ENCODE measurements at regions not wholly inside any gene's neighbourhood (a gene's known extent, or its start where the extent isn't known, plus 50 kb on each side); places are given as distances from the start of the nearest gene placed in this dataset.

GRCh38 chr10:130847170-130847569 is 464.4 kb downstream of the TCERG1L start:
- no peak for ATAC-seq

DNA sequence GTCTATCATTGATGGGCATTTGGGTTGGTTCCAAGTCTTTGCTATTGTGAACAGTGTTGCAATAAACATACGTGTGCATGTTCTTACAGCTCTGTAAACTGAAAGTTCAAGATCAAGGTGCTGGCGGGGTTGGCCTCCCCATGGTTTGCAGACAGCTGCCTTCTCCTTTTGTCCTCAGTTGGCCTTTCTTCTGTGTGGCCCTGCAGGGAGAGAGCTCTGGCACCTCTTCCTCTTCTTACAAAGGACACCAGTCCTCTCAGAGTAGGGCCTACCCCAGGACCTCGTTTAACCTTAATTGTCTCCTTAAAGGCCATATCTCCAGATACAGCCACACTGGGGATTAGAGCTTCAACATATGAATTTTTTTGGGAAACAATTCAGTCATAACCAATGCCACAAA is 462.7 kb downstream of the TCERG1L start:
- ATAC-seq, result no peak

GRCh38 chr10:130854151-130854550 is 457.4 kb downstream of the TCERG1L start:
- ATAC-seq, result no peak

DNA sequence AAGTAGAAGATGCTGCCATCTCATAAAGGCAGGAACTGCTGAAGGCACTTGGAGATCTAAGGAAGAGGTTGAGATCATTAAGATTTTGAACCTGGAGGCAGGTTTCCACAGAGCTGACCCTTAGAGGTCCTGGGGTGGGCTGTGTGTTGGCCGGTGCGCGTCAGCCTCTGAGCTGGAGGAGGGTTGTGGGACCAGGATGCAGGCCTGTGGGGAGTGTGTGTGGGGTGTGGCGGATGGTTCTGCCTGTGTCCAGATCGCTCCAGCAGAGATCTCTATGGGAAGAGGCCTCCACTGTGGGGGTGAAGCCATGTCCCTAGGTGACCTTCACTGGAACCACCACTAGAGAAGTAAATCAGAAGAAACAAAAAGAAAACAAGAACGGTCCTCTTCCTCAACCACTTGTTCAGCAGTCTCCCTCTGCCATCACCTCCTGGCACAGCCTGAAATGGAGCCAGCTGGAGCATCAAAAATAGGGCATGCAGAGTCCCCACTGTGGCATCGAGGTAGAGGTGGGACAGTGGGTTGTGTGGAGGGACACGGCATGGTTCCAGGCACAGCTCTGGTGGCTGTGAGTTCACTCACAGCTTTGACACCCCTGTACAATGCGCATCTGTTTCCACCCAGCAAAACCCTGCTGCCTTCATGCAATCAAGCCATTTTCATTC is 453.8 kb downstream of the TCERG1L start:
- ATAC-seq, result no peak

DNA sequence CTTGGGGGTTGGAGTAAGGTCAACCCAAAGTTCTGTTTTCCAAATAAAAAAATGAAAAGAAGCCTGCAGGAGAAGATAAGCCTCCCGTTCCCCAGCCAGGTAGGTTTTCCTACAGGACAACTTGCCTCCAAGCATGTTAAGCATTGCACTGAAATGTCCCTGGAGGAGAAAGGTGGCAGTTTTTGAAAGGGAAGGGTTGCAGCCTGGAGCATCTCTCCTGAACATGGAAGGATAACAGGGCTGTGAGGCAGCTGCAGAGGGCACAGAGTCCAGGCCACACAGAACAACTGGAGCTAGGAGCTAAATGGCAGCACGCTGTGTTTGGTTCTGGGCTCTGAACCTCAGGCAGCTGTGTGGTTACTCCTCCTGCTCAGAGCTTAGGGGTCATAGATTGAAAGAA is 452.9 kb downstream of the TCERG1L start:
- ATAC-seq, result no peak

GRCh38 chr10:130859427-130859826 is 452.1 kb downstream of the TCERG1L start:
- no peak for ATAC-seq

GRCh38 chr10:130862122-130862521 is 449.4 kb downstream of the TCERG1L start:
- ATAC-seq, result no peak

DNA sequence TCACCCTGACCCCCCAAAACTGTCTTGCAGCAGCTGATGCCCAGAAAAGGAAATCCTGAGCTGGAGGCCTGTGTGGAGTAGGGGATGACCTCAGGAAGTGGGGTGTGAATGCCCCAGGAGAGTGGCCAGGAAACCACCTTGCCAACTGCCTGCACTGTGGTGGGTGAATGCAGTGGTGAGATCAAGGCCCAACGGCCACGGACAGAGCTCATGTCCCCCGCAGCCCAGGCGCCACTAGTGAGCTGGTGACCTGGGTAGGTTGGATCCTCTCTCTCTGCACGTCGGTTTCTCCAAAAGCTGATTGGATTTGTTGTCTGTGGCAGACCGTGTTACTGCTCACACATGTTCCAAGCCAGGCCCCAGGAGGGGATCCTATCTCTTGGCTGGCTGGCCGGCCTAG is 448.9 kb downstream of the TCERG1L start:
- ATAC-seq, result no peak

DNA sequence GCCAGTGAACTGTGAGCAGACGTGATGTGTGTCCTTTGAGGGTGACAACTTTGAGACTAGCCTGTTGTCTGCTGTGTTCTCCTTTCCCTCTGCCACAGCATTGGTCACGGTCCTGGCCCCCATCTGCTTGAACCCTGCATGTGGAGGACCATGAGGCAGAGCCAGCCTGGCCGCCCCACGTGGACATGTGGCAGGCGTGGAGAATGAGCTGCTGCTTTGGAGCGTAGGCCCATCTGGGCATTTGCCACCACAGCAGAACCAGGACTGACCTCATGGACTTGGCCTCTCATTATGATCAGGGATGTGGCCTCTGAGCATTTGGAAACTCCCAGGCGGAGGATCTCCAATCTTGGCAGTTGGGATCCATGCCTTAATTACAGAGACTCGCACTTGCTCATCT is 448.5 kb downstream of the TCERG1L start:
- ATAC-seq, result no peak

DNA sequence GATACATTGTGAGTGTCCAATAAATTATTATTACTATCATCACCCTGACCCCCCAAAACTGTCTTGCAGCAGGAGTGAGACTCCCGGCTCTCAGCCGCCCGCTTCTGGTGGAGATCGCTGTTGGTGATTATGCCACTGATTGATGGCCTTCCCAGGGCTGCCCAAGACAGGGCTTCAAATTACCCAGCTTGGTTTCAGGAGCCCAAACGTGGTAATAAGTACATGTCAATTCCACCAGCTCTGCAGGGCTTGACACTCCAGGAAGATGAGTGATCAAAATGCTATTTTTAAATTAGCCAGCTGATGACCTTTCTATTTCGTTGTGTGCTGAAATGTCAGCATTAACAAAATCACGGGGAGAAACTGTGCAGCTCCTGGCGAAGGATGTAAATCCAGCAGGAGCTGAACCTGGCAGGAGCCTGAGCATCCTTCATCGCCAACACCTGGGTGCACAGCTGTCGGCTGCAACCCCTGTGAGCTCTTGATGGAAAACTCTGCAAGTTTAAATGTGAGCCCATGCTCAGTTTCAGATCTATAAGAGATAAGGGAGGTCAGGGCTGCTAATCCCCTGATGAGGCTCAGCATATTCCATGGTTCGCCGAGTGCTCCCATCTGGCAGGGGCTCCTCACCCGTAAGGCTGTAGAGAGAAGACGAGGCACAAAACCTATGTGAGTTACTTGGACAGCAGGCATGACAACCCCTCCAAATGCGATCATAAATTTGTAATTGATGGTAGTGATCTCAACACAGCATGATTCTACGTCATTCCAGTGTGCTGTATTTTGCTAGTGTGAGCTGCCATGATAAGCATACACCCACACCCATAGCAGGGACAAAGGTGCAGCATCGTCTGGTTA is 446.3 kb downstream of the TCERG1L start:
- ATAC-seq, result no peak

DNA sequence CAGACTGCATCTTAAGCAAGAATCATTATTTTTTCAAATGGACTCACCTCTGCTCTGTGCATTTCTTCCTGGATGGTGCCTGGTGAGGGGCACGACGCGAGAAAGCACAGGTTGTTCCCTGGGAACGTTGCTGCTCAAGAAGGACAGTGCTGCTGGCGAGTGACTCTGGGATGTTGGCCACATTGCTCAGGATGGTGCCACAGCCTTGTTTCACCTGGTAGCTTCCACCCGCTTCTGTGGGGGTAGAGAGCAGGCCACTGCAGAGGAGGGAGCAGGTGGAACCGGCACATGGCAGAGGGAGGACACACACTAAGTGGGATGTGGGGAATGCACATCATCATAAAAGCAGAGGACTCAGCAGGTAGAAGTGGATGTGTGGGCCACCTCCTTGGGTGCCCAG is 444.7 kb downstream of the TCERG1L start:
- no peak for ATAC-seq

- ATAC-seq, result no peak
Observed at GRCh38 chr10:130867446-130868194, 443.9 kb downstream of the TCERG1L start.

DNA sequence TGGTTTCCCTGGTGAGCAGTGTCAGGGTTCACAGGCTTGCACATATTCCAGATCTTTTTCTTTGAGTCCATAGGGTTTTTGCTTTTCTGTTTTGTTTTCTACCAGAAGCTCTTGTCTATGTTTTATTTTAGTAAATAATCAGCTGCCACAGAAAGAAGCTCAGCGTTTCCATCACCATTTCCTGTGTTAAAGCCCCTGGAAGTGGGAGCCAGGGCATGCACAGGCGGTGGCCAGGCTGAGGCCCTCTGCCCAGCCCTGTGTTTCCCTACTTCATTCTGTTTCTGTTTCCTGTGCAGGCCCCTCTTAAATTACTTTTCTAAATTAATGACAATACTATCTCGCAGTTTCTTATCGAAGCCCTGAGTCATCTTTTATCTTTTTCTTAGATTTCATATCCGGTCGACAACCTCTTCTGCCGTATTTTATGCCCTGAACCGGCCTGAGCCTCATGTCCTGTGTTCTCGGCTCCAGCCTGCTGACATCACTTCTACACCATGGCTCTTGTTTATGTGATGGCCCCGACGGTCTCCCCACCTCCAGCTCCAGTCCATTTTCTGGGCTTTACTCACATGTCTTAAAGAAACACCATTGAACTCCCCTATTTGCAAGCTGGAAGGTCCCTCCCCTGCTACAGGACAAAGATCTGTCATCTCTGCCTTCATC is 442.2 kb downstream of the TCERG1L start:
- ATAC-seq, result no peak

DNA sequence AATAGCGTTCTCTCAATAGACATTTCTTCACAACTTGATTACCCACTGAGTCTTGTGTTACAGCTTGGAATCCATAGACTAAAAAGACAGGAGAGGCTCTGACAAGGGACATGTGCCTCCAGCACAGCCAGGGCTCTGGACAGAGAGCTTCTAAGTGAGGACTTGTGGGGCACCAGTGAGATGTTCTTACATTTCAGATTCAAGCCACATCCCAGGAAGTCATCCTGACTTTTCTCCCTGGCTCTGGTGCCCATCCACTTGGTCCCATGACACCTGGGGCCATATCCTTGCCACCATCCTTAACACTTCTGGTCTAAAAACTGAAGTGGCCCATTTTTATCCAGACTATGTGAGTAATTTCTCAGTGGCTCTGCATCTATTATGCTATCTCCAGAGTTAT is 440.1 kb downstream of the TCERG1L start:
- no peak for ATAC-seq

- ATAC-seq, result no peak
Observed at GRCh38 chr10:130873636-130874035, 437.9 kb downstream of the TCERG1L start.

GRCh38 chr10:130875116-130875515 is 436.4 kb downstream of the TCERG1L start:
- ATAC-seq, result no peak

GRCh38 chr10:130875897-130876472 is 435.5 kb downstream of the TCERG1L start:
- no peak for ATAC-seq

GRCh38 chr10:130877126-130877525 is 434.4 kb downstream of the TCERG1L start:
- ATAC-seq, result no peak

GRCh38 chr10:130878131-130878530 is 433.4 kb downstream of the TCERG1L start:
- ATAC-seq, result no peak

- ATAC-seq, result no peak
Observed at GRCh38 chr10:130882906-130883305, 428.6 kb downstream of the TCERG1L start.

- no peak for ATAC-seq
Observed at GRCh38 chr10:130884456-130884855, 427.1 kb downstream of the TCERG1L start.

DNA sequence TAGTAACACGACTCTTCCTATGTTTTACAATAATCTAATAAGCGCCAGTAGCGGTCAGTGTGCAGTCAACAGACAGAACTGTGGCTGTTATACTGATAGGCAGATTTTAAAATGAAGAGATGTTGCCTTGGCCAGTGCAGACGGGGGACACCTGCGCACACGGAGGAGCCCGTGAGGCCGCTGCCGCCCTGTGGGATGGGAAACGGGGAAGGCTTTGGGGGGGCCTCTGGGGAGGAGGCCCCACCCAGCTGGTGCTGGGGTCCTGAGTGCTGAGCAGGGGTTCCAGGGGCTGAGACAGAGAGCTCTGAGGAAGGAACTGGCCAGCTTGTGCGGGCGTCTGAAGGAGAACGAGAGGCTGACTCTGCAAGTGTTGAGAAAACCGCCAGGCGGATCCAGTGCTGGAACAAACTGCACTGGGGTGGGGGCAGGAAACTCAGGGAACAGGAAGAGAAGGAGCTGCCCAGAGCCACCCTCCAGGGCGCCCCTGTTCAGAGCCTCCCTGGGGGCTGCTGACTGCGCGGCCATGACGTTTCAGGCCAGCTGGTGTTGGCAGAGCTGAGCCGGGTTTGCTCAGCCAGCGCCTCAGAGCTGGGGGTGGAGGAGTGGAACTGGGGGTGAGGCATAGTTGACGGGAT is 426.4 kb downstream of the TCERG1L start:
- no peak for ATAC-seq

Data from activated CD4-positive, CD25-positive, alpha-beta regulatory T cell treated with anti-CD3 and anti-CD28 coated beads, Interleukin-2, amount 50 U/mL, for 24 hours (primary cell).